HTR-8/SVneo (cell line): ENCODE measurements at regions not wholly inside any gene's neighbourhood (a gene's known extent, or its start where the extent isn't known, plus 50 kb on each side); places are given as distances from the start of the nearest gene placed in this dataset.

Experiments
- DNase-seq: peaks from one replicate; pipeline ENCODE4 v3.0.0; 2011; ENCODE audit warnings: low spot score, mixed read lengths; ENCODE audit not compliant: insufficient read length
- FAIRE-seq: peaks from 2 replicates; lab custom pipeline; 2011; peaks lifted over from hg19 to GRCh38; lab: Jason Lieb, UNC

GRCh38 chr12:29070309-29070708 lies 78.8 kb upstream of the FAR2 start:
- FAIRE-seq: no peak
- DNase-seq: no peak

- no peak for FAIRE-seq
- no peak for DNase-seq
Measured at GRCh38 chr12:29071099-29071498, 78.0 kb upstream of the FAR2 start.

GRCh38 chr12:29072631-29073030 lies 76.4 kb upstream of the FAR2 start:
- FAIRE-seq (no peak), DNase-seq (no peak)

GRCh38 chr12:29073631-29074239 lies 75.3 kb upstream of the FAR2 start:
- peak; percentile 4 for DNase-seq
- no peak for FAIRE-seq

- no peak for FAIRE-seq
- no peak for DNase-seq
Measured at GRCh38 chr12:29081101-29081500, 68.0 kb upstream of the FAR2 start.

- FAIRE-seq: no peak
- no peak for DNase-seq
Measured at GRCh38 chr12:29082522-29082921, 66.6 kb upstream of the FAR2 start.

GRCh38 chr12:29086325-29087271 lies 62.5 kb upstream of the FAR2 start:
- FAIRE-seq (no peak), DNase-seq (no peak)

- no peak for DNase-seq
- no peak for FAIRE-seq
Measured at GRCh38 chr12:29088611-29089219, 60.4 kb upstream of the FAR2 start.
